CD4-positive, CD25-positive, alpha-beta regulatory T cell (primary cell): ENCODE measurements at regions not wholly inside any gene's neighbourhood (a gene's known extent, or its start where the extent isn't known, plus 50 kb on each side); places are given as distances from the start of the nearest gene placed in this dataset.
"Not testable (repeated sequence)": the region's sequence is repeated elsewhere in the genome, so short reads cannot be mapped to it uniquely, and the experiment has no call there.

Source experiments
- ATAC-seq, 2 donors: fragments of 150-1000 bp; cut with Tn5 transposase; one replicate each; pipeline ENCODE4 v1.10.0; 2021; ENCODE audit warnings: low read depth in 2 of 2, moderate number of reproducible peaks in 2 of 2, moderate library complexity in 1 of 2
- DNase-seq, 3 donors: peaks; one replicate each; pipeline versions ENCODE4 v3.0.0 to v3.0.0-alpha.2; 2012 to 2022; ENCODE audit warnings: mixed read lengths in 1 of 3
- H3K27ac ChIP-seq: one replicate; pipeline ENCODE4 v1.7.0; 2013; ENCODE audit warnings: mild to moderate bottlenecking, low read length; ENCODE audit not compliant: insufficient read depth, poor library complexity, severe bottlenecking
- H3K27me3 ChIP-seq: one replicate; pipeline ENCODE4 v1.7.0; 2013; ENCODE audit warnings: low read length; ENCODE audit not compliant: control insufficient read depth, insufficient read depth
- H3K36me3 ChIP-seq: one replicate; pipeline ENCODE4 v1.7.0; 2013; ENCODE audit warnings: mild to moderate bottlenecking, low read length, moderate library complexity; ENCODE audit not compliant: control insufficient read depth, insufficient read depth
- H3K4me1 ChIP-seq: 2 replicates; pipeline ENCODE4 v1.7.0; 2013; ENCODE audit warnings: mild to moderate bottlenecking, low read length; ENCODE audit not compliant: insufficient read depth, control insufficient read depth, poor library complexity, severe bottlenecking
- H3K4me3 ChIP-seq: one replicate; pipeline ENCODE4 v1.7.0; 2013; ENCODE audit warnings: low read depth, mild to moderate bottlenecking, low read length, moderate library complexity
- H3K9me3 ChIP-seq, 2 experiments: 1 replicate in 1 of 2; 2 replicates in 1 of 2; pipeline ENCODE4 v1.7.0; 2013; ENCODE audit warnings: low read length in 2 of 2, mild to moderate bottlenecking in 1 of 2, moderate library complexity in 1 of 2; ENCODE audit not compliant: control insufficient read depth in 2 of 2
- H3K27ac Mint-ChIP-seq, 3 donors: one replicate each; pipeline ENCODE4 v1.8.0; 2020 to 2022; ENCODE audit warnings: mild to moderate bottlenecking in 3 of 3, mixed read lengths in 3 of 3, moderate library complexity in 2 of 3
- H3K27me3 Mint-ChIP-seq: one replicate; pipeline ENCODE4 v1.8.0; 2022; ENCODE audit warnings: mild to moderate bottlenecking, mixed read lengths
- H3K36me3 Mint-ChIP-seq: one replicate; pipeline ENCODE4 v1.8.0; 2020; ENCODE audit warnings: mixed read lengths
- H3K4me1 Mint-ChIP-seq, 4 donors: one replicate each; pipeline ENCODE4 v1.8.0; 2020 to 2022; ENCODE audit warnings: mixed read lengths in 4 of 4, mild to moderate bottlenecking in 1 of 4
- H3K4me3 Mint-ChIP-seq, 4 donors: one replicate each; pipeline ENCODE4 v1.8.0; 2020 to 2022; ENCODE audit warnings: mild to moderate bottlenecking in 4 of 4, mixed read lengths in 4 of 4, moderate library complexity in 3 of 4
- H3K9me3 Mint-ChIP-seq, 7 donors: one replicate each; pipeline ENCODE4 v1.8.0; 2020 to 2022; ENCODE audit warnings: mixed read lengths in 7 of 7, mild to moderate bottlenecking in 3 of 7, moderate library complexity in 2 of 7

DNA sequence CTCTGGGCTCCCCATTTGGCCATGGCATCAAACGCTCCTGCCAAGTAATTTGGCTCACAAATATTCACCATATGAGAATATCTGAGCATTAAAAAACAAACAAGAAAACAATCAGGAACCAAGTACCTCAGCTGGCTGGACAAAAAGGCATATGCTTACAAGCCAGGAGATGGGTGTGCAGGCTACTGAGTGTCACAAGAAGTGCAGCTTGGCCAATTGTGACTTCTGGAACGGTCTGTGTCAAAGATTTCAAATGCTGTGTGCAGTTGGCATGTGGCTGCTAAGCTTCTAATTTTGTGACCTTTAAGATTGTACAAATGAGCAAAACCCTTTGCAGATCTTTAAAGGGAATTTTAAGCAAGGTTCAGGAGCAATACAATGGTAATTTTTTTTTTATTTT, 274.0 kb downstream of the ANAPC1 start:
- not testable (repeated sequence) for H3K9me3 Mint-ChIP-seq, H3K27ac Mint-ChIP-seq

DNA sequence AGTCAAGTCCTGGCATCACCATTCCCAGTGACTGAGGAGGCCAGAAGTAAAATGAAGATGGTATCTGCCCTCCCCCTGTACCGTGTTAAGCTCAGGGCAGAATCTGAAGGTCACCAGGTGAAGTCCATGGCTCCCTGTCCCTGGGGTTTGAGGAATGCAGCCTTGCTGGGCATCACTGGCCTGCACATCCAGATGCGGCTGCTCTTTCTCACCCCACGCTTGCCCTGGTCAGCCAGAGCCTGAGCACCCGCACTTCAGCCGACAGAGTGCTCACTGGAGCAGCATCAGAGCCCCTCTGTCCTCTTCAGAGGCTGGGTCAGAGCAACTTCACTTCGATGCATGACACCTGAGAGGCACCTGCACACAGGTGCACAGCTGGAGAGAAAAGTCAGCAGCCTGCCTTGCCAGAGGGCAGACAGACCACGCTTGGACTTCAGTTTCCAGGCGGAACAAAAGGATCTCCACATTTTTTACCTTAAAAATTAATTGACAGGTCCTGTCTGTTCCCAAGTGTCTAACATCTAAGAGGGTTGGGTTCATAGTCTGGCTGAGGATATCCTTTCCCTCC, 267.3 kb downstream of the ANAPC1 start:
- H3K4me3 ChIP-seq, result no peak overlapping the region
- H3K4me1 ChIP-seq, result no peaks in the 10 kb centered on the region
- no peaks in the 10 kb centered on the region for H3K9me3 ChIP-seq
- H3K36me3 ChIP-seq, result no peaks in the 10 kb centered on the region
- H3K27me3 ChIP-seq, result no peaks in the 10 kb centered on the region
- H3K27ac ChIP-seq, result no peak overlapping the region
- H3K4me1 Mint-ChIP-seq, result no peaks in the 10 kb centered on the region
- H3K27me3 Mint-ChIP-seq, result no peaks in the 10 kb centered on the region
- H3K9me3 Mint-ChIP-seq, result peaks cover 0 to 3% (median 0%) of the 10 kb centered on the region in 7 donors
- no peak for ATAC-seq
- H3K4me3 Mint-ChIP-seq, result no peak overlapping the region
- H3K36me3 Mint-ChIP-seq, result no peaks in the 10 kb centered on the region
- no peak for DNase-seq
- no peak overlapping the region for H3K27ac Mint-ChIP-seq

More for the DNA sequence above, 274.0 kb downstream of the ANAPC1 start:
- ATAC-seq, H3K9me3 ChIP-seq, H3K4me1 Mint-ChIP-seq, H3K4me3 ChIP-seq, H3K4me3 Mint-ChIP-seq, H3K36me3 ChIP-seq, DNase-seq, H3K4me1 ChIP-seq, H3K27ac ChIP-seq, H3K27me3 ChIP-seq, H3K27me3 Mint-ChIP-seq, H3K36me3 Mint-ChIP-seq: not testable (repeated sequence)

DNA sequence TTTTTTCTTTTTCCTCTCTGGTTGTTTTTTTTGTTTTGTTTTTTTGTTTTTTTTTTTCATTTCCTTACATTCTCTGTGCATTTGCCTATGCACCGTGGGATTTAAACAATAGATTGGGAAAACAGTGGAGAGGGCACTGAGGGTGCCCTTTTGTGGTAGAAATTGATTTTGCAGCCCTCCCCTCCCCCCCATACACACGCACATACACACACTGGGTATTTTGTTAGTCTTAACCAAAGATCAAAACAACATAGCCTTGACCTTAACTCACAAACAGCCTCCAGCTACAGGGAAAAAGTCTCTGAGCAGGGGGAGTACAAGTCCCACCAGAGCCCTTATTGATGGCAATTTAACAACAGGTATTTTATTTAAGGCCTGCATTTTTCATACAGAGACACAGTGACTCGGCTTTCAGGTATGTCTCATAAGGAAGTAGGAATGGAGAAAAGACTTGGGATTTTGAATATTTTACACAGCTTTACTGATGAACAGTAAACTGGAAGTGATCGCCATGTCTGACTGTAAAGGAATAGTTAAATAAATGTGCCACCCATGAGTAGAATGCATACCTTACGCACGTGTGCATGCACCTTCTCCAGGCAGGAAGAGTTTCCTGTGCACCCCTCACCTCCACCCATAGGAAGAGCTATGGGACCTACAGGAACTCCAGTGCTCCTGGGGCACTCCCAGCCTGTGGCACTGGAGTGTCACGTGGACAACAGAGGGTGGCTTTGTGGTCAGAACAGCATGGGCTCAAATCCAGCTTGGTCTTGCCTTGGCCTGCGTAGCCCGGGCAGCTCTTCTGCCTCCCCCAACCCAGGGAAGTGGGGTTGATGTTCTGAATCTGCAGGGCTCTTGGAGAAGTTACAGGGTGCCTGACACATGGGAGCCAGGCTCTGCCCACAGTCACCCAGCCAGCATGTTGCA, 266.4 kb downstream of the ANAPC1 start:
- no peak overlapping the region for H3K27ac Mint-ChIP-seq
- H3K36me3 ChIP-seq, result no peaks in the 10 kb centered on the region
- no peak overlapping the region for H3K27ac ChIP-seq
- no peaks in the 10 kb centered on the region for H3K36me3 Mint-ChIP-seq
- ATAC-seq (no peak), DNase-seq (no peak)
- H3K27me3 ChIP-seq, result no peaks in the 10 kb centered on the region
- H3K4me3 Mint-ChIP-seq, result no peak overlapping the region
- no peaks in the 10 kb centered on the region for H3K4me1 Mint-ChIP-seq
- peaks cover 0 to 1% (median 0%) of the 10 kb centered on the region in 7 donors for H3K9me3 Mint-ChIP-seq
- H3K4me1 ChIP-seq, result no peaks in the 10 kb centered on the region
- no peaks in the 10 kb centered on the region for H3K9me3 ChIP-seq
- no peak overlapping the region for H3K4me3 ChIP-seq
- H3K27me3 Mint-ChIP-seq, result no peaks in the 10 kb centered on the region

DNA sequence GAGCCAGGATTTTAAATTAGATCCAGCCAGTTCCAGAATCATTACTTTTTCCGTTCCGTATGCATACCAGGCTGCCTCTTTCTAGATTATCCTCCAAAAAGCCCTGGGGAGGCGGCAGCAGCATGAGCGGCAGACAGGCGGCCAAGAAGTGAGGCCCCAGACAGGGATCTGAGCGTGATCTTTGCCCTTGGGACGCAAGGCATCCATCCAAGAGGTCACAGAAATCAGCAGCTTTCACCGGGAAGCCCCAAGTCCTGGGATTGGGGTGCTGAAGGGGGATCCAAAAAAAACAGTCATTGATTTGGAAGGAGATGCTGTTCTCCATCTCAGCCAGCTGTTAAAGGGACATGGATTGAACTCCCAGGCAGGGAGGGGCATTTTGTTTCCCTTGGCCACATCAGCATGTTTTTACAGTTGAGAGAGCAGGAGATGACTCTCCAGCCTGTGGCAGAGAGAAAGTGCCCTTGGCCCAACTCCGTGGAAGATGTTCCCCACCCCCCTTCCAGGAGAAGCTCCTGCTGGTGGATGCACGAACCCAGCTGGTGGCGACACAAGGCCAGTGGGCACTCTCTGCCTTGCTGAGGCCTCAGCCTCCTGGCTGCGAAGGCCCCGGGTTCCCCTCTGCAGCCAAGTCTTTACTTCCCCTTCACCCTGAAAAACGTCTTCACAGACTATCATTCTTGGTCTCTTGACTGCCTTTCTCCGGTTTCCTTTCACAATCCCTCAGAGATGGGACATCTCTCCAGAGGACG, 265.6 kb downstream of the ANAPC1 start:
- no peaks in the 10 kb centered on the region for H3K27me3 Mint-ChIP-seq
- H3K36me3 ChIP-seq, result no peaks in the 10 kb centered on the region
- H3K4me1 Mint-ChIP-seq, result no peaks in the 10 kb centered on the region
- DNase-seq (no peak), ATAC-seq (no peak)
- no peaks in the 10 kb centered on the region for H3K36me3 Mint-ChIP-seq
- H3K27ac Mint-ChIP-seq, result no peak overlapping the region
- H3K9me3 Mint-ChIP-seq, result peaks cover 0 to 1% (median 0%) of the 10 kb centered on the region in 7 donors
- no peaks in the 10 kb centered on the region for H3K4me1 ChIP-seq
- H3K4me3 ChIP-seq, result no peak overlapping the region
- no peak overlapping the region for H3K27ac ChIP-seq
- H3K27me3 ChIP-seq, result no peaks in the 10 kb centered on the region
- H3K9me3 ChIP-seq, result no peaks in the 10 kb centered on the region
- no peak overlapping the region for H3K4me3 Mint-ChIP-seq

DNA sequence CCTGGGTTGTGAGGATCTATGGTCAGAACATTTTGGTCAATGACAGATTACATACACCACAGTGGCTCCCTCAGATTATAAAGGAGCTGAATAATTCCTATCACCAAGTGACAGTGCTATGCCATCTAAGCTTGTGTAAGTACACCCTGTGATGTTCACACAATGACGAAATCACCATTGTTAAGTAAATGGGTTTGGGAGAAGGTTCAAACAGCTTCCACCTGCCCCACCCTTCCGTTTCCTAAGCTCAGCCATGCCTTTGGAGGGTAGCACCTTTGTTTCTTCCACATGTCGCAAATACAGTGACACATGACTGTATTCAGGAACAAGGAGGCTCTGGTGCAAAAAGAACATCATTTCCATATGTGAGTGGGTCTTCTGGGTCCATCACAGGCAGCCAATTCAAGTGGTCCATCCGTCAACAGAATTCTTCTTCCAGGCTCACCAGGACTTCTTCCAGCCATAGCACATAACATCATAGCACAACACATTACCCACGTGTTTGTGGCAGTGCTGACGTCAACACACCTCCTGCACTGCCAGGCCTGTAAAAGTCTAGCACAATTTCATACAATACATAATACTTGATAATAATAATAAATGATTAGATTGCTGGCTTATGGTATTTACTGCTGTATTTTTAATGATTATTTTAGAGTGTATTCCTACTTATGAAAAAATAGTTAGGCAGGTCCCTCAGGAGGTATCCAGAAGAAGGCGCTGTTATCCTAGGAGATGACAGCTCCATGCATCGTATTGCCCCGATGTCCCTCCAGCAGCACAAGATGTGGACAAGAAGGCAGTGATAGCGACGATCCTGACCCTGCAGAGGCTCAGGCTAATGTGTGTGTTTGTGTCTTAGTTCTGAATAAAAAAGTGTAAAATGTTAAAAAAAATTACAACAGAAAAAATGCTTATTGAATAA, 264.8 kb downstream of the ANAPC1 start:
- Mint-ChIP-seq H3K9me3 (peaks cover 0 to 1% (median 0%) of the 10 kb centered on the region in 7 donors), H3K36me3 (no peaks in the 10 kb centered on the region), H3K4me1 (peaks cover under 1 to 4% (median 2%) of the 10 kb centered on the region in 4 donors), H3K27me3 (no peaks in the 10 kb centered on the region), H3K27ac (no peak overlapping the region), H3K4me3 (no peak overlapping the region)
- Histone ChIP-seq H3K4me1 (no peaks in the 10 kb centered on the region), H3K9me3 (no peaks in the 10 kb centered on the region), H3K27me3 (no peaks in the 10 kb centered on the region), H3K36me3 (no peaks in the 10 kb centered on the region), H3K4me3 (no peak overlapping the region), H3K27ac (no peak overlapping the region)
- ATAC-seq, result no peak
- no peak for DNase-seq

DNA sequence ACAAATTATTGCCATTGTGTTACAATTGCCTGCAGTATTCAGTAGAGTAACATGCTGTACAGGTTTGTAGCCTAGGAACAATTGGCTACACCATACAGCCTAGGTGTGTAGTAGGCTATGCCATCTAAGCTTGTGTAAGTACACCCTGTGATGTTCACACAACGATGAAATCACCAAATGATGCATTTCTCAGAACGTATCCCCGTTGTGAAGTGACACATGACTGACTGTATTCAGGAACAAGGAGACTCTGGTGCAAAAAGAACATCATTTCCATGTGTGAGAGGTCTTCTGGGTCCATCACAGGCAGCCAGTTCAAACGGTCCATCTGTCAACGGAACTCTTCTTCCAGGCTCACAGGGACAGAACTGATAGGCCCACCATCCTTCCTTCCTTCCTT, 263.7 kb downstream of the ANAPC1 start:
- no peak for DNase-seq
- no peaks in the 10 kb centered on the region for H3K9me3 ChIP-seq
- Mint-ChIP-seq H3K27ac (no peak overlapping the region), H3K4me3 (no peak overlapping the region), H3K4me1 (peaks cover 8 to 13% (median 11%) of the 10 kb centered on the region in 4 donors), H3K9me3 (peaks cover 0 to 1% (median 0%) of the 10 kb centered on the region in 7 donors), H3K36me3 (no peaks in the 10 kb centered on the region), H3K27me3 (no peaks in the 10 kb centered on the region)
- peaks cover 5% of the 10 kb centered on the region for H3K4me1 ChIP-seq
- no peak overlapping the region for H3K4me3 ChIP-seq
- ATAC-seq, result no peak
- no peaks in the 10 kb centered on the region for H3K36me3 ChIP-seq
- no peaks in the 10 kb centered on the region for H3K27me3 ChIP-seq
- H3K27ac ChIP-seq, result no peak overlapping the region

DNA sequence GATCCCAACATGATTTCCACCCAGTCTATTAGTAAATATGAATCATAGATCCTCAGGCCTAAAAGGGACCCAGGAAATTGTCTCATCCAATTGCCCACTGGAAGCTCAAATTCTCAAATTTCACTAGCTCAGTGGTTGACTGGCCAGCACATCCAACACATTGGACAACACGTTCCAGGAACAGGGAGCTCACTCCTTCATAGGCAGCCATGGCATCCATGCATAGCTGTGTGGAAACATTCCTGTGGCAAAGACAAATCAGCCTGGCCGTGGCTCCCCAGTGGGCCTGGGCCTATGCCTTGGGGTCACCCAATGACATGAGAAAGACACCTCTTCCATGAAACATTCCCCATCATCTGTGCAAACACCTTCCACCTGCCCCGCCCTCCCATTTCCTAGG, 261.1 kb downstream of the ANAPC1 start:
- Histone ChIP-seq H3K27me3 (no peaks in the 10 kb centered on the region), H3K27ac (no peak overlapping the region), H3K4me3 (no peak overlapping the region), H3K36me3 (no peaks in the 10 kb centered on the region), H3K4me1 (peaks cover 5% of the 10 kb centered on the region), H3K9me3 (peaks cover 5 to 6% of the 10 kb centered on the region in 2 experiments)
- H3K4me1 Mint-ChIP-seq, result peaks cover 10 to 27% (median 23%) of the 10 kb centered on the region in 4 donors
- ATAC-seq (no peak), DNase-seq (no peak)
- no peaks in the 10 kb centered on the region for H3K36me3 Mint-ChIP-seq
- no peaks in the 10 kb centered on the region for H3K27me3 Mint-ChIP-seq
- H3K9me3 Mint-ChIP-seq, result peaks cover 0 to 13% (median 4%) of the 10 kb centered on the region in 7 donors
- H3K4me3 Mint-ChIP-seq, result no peak overlapping the region
- no peak overlapping the region for H3K27ac Mint-ChIP-seq
